Esophagus squamous epithelium (tissue), 5 donors: ENCODE measurements at regions not wholly inside any gene's neighbourhood (a gene's known extent, or its start where the extent isn't known, plus 50 kb on each side); places are given as distances from the start of the nearest gene placed in this dataset.
A peak's percentile ranks its signal among the peaks of the same experiment; 100 is the strongest.

ENCODE experiments used
- DNase-seq: peaks from one replicate; lab custom pipeline; 2025; lab: John Stamatoyannopoulos, UW
- H3K27ac ChIP-seq, 4 donors: fragments of 200-600 bp; sonication (generic); one replicate each; pipeline ENCODE4 v1.5.1; 2016 to 2019; ENCODE audit warnings: mild to moderate bottlenecking in 1 of 4
- H3K27me3 ChIP-seq, 4 donors: fragments of 200-600 bp; sonication (generic); 1 replicate in 3 of 4; 2 replicates in 1 of 4; pipeline versions ENCODE4 v1.5.1 to v1.6.0; 2017 to 2021; ENCODE audit warnings: antibody characterized with exemption in 1 of 4
- H3K36me3 ChIP-seq, 3 donors: fragments of 200-600 bp; sonication (generic); one replicate each; pipeline ENCODE4 v1.5.1; 2016 to 2019
- H3K4me1 ChIP-seq, 3 donors: fragments of 200-600 bp; sonication (generic); one replicate each; pipeline ENCODE4 v1.5.1; 2017 to 2019
- H3K4me3 ChIP-seq, 4 donors: fragments of 200-600 bp; sonication (generic); 1 replicate in 3 of 4; 2 replicates in 1 of 4; pipeline ENCODE4 v1.5.1; 2016 to 2019; ENCODE audit warnings: mild to moderate bottlenecking in 2 of 4, moderate library complexity in 1 of 4
- H3K9me3 ChIP-seq, 3 donors: fragments of 200-600 bp; sonication (generic); one replicate each; pipeline ENCODE4 v1.5.1; 2016 to 2019
- CTCF ChIP-seq, 6 experiments: fragments of 450-650 bp in 4 of 6; fragments of 200-600 bp in 2 of 6; sonication (generic) in 2 of 6; IDR thresholded peaks; one replicate each; pipeline ENCODE4 v1.5.1; 2016 to 2019; ENCODE audit warnings: antibody characterized with exemption in 6 of 6, mild to moderate bottlenecking in 4 of 6, moderate library complexity in 4 of 6
- POLR2A ChIP-seq, 4 donors: fragments of 450-650 bp; IDR thresholded peaks; one replicate each; pipeline ENCODE4 v1.6.1; 2017; ENCODE audit warnings: antibody characterized with exemption in 4 of 4, mild to moderate bottlenecking in 4 of 4, moderate library complexity in 3 of 4
- WGBS, 2 donors: methylation state at CpG; one replicate each; pipeline ENCODE4 v1.1.5; 2018; 5-methylcytosine and 5-hydroxymethylcytosine counted together
- intact Hi-C: fragments of 100-400 bp; cut with DNase I; formaldehyde crosslinking; loops from one replicate; pipeline ENCODE4 v1.15.0; 2022
- donor health status: DM: yes; HTN: yes; CAD: no.

GRCh38 chr2:147698166-147698565, 146.7 kb upstream of the ACVR2A start:
- Histone ChIP-seq H3K9me3 (no peaks in the 10 kb centered on the region), H3K36me3 (no peaks in the 10 kb centered on the region), H3K27me3 (no peaks in the 10 kb centered on the region), H3K27ac (no peak overlapping the region), H3K4me3 (no peak overlapping the region), H3K4me1 (peaks cover 0 to 16% (median 0%) of the 10 kb centered on the region in 3 donors)
- WGBS, 2 donors: 76 to 79% methylated on average over 2 of the region's 2 CpGs
- no peak for DNase-seq
- intact Hi-C loops: no loop called here
- TF ChIP-seq CTCF (IDR thresholded peaks at IDR 0.05): no peak

GRCh38 chr2:147696426-147696825, 148.4 kb upstream of the ACVR2A start:
- Histone ChIP-seq H3K27me3 (no peaks in the 10 kb centered on the region), H3K9me3 (no peaks in the 10 kb centered on the region), H3K4me1 (peaks cover 0 to 16% (median 0%) of the 10 kb centered on the region in 3 donors), H3K4me3 (no peak overlapping the region), H3K36me3 (no peaks in the 10 kb centered on the region), H3K27ac (peak overlapping the region; percentile 29 to 36 (median 30))
- TF ChIP-seq CTCF (IDR thresholded peaks at IDR 0.05) (no peak), POLR2A (IDR thresholded peaks at IDR 0.05) (no peak)
- intact Hi-C loops: no loop called here
- 30 to 35% methylated on average over 2 of the region's 2 CpGs for WGBS, 2 donors
- no peak for DNase-seq

GRCh38 chr2:147689220-147689909, 155.5 kb upstream of the ACVR2A start:
- no peak overlapping the region for H3K4me3 ChIP-seq
- no peak overlapping the region for H3K27ac ChIP-seq
- no peak for DNase-seq
- H3K4me1 ChIP-seq: no peaks in the 10 kb centered on the region
- intact Hi-C loops: no loop called here
- WGBS, 2 donors: 48 to 62% methylated on average over 2 of the region's 2 CpGs
- no peaks in the 10 kb centered on the region for H3K9me3 ChIP-seq
- no peaks in the 10 kb centered on the region for H3K36me3 ChIP-seq
- TF ChIP-seq CTCF (IDR thresholded peaks at IDR 0.05) (no peak), POLR2A (IDR thresholded peaks at IDR 0.05) (no peak)
- H3K27me3 ChIP-seq: no peaks in the 10 kb centered on the region

GRCh38 chr2:147688242-147688641, 156.6 kb upstream of the ACVR2A start:
- intact Hi-C loops: no loop called here

More at GRCh38 chr2:147688242-147688641, 156.6 kb upstream of the ACVR2A start:
- no peak overlapping the region for H3K27ac ChIP-seq
- TF ChIP-seq POLR2A (IDR thresholded peaks at IDR 0.05) (no peak), CTCF (IDR thresholded peaks at IDR 0.05) (no peak)
- no peak for DNase-seq
- H3K9me3 ChIP-seq: no peaks in the 10 kb centered on the region
- H3K36me3 ChIP-seq: no peaks in the 10 kb centered on the region
- 35 to 38% methylated on average over 1 of the region's 1 CpG for WGBS, 2 donors
- H3K27me3 ChIP-seq: no peaks in the 10 kb centered on the region
- H3K4me3 ChIP-seq: no peak overlapping the region
- no peaks in the 10 kb centered on the region for H3K4me1 ChIP-seq
